Gastrocnemius medialis (tissue), 4 donors: ENCODE measurements at regions not wholly inside any gene's neighbourhood (a gene's known extent, or its start where the extent isn't known, plus 50 kb on each side); places are given as distances from the start of the nearest gene placed in this dataset.

Source experiments
- POLR2A ChIP-seq, 2 donors: fragments of 450-650 bp; IDR thresholded peaks; one replicate each; pipeline ENCODE4 v1.6.1; 2017; ENCODE audit warnings: antibody characterized with exemption in 2 of 2, mild to moderate bottlenecking in 2 of 2, moderate library complexity in 2 of 2
- TF ChIP-seq, protein P1 (sequence below), 5 experiments: fragments of 450-650 bp in 3 of 5; fragments of 200-600 bp in 2 of 5; sonication (generic) in 2 of 5; IDR thresholded peaks in 4 of 5; conservative IDR thresholded peaks in 1 of 5; 1 replicate in 4 of 5; 2 replicates in 1 of 5; pipeline ENCODE4 v1.5.1; 2016 to 2019; ENCODE audit warnings: antibody characterized with exemption in 5 of 5, mild to moderate bottlenecking in 3 of 5, moderate library complexity in 3 of 5

- TF ChIP-seq, protein P1, sequence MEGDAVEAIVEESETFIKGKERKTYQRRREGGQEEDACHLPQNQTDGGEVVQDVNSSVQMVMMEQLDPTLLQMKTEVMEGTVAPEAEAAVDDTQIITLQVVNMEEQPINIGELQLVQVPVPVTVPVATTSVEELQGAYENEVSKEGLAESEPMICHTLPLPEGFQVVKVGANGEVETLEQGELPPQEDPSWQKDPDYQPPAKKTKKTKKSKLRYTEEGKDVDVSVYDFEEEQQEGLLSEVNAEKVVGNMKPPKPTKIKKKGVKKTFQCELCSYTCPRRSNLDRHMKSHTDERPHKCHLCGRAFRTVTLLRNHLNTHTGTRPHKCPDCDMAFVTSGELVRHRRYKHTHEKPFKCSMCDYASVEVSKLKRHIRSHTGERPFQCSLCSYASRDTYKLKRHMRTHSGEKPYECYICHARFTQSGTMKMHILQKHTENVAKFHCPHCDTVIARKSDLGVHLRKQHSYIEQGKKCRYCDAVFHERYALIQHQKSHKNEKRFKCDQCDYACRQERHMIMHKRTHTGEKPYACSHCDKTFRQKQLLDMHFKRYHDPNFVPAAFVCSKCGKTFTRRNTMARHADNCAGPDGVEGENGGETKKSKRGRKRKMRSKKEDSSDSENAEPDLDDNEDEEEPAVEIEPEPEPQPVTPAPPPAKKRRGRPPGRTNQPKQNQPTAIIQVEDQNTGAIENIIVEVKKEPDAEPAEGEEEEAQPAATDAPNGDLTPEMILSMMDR (IDR thresholded peaks at IDR 0.05 in 4 of 5, conservative IDR thresholded peaks at IDR 0.05 in 1 of 5): no peak
- no peak for TF ChIP-seq POLR2A (IDR thresholded peaks at IDR 0.05)
Observed at GRCh38 chr13:83485101-83485500, 397.2 kb downstream of the SLITRK1 start.
